ENCODE measurements at regions not wholly inside any gene's neighbourhood (a gene's known extent, or its start where the extent isn't known, plus 50 kb on each side); places are given as distances from the start of the nearest gene placed in this dataset.
A peak's percentile ranks its signal among the peaks of the same experiment; 100 is the strongest.

- DNase-seq: no peak
Observed at GRCh38 chr20:9981829-9982228, 53.0 kb upstream of the ANKEF1 start.

- DNase-seq: peak; percentile 24
Observed at GRCh38 chr20:9978397-9979004, 56.3 kb upstream of the ANKEF1 start.

- no peak for DNase-seq
Observed at GRCh38 chr20:9977629-9978028, 57.2 kb upstream of the ANKEF1 start.

- no peak for DNase-seq
Observed at GRCh38 chr20:9974324-9974723, 60.5 kb upstream of the ANKEF1 start.

GRCh38 chr20:9971746-9972145 lies 63.0 kb upstream of the ANKEF1 start:
- DNase-seq: no peak

GRCh38 chr20:9969626-9970025 lies 65.2 kb upstream of the ANKEF1 start:
- no peak for DNase-seq

GRCh38 chr20:9968015-9968414 lies 66.8 kb upstream of the ANKEF1 start:
- DNase-seq: no peak

- no peak for DNase-seq
Observed at GRCh38 chr20:9966966-9967365, 67.8 kb upstream of the ANKEF1 start.

GRCh38 chr20:9963029-9963428 lies 71.8 kb upstream of the ANKEF1 start:
- DNase-seq: no peak

- no peak for DNase-seq
Observed at GRCh38 chr20:9958693-9959092, 76.1 kb upstream of the ANKEF1 start.

GRCh38 chr20:9955646-9956045 lies 79.1 kb upstream of the ANKEF1 start:
- no peak for DNase-seq

- no peak for DNase-seq
Observed at GRCh38 chr20:9949563-9949962, 85.2 kb upstream of the ANKEF1 start.

- no peak for DNase-seq
Observed at GRCh38 chr20:9945408-9945807, 89.4 kb upstream of the ANKEF1 start.

GRCh38 chr20:9942736-9943135 lies 92.1 kb upstream of the ANKEF1 start:
- no peak for DNase-seq

- DNase-seq: no peak
Observed at GRCh38 chr20:9940329-9940728, 94.5 kb upstream of the ANKEF1 start.

- no peak for DNase-seq
Observed at GRCh38 chr20:9939231-9939630, 95.6 kb upstream of the ANKEF1 start.

- DNase-seq: no peak
Observed at GRCh38 chr20:9935285-9935684, 96.4 kb upstream of the PAK5 start.

GRCh38 chr20:9930142-9930541 lies 91.3 kb upstream of the PAK5 start:
- no peak for DNase-seq

- DNase-seq: no peak
Observed at GRCh38 chr20:9928955-9929354, 90.1 kb upstream of the PAK5 start.

- DNase-seq: no peak
Observed at GRCh38 chr20:9928281-9928737, 89.4 kb upstream of the PAK5 start.

GRCh38 chr20:9927224-9927623 lies 88.3 kb upstream of the PAK5 start:
- no peak for DNase-seq

GRCh38 chr20:9926476-9926875 lies 87.6 kb upstream of the PAK5 start:
- DNase-seq: no peak

GRCh38 chr20:9926007-9926406 lies 87.1 kb upstream of the PAK5 start:
- DNase-seq: no peak

GRCh38 chr20:9923648-9924047 lies 84.8 kb upstream of the PAK5 start:
- DNase-seq: no peak

- DNase-seq: no peak
Observed at GRCh38 chr20:9920866-9921265, 82.0 kb upstream of the PAK5 start.
